IPS DF 19.7 (cell line): ENCODE measurements at regions not wholly inside any gene's neighbourhood (a gene's known extent, or its start where the extent isn't known, plus 50 kb on each side); places are given as distances from the start of the nearest gene placed in this dataset.
"Not testable (repeated sequence)": the region's sequence is repeated elsewhere in the genome, so short reads cannot be mapped to it uniquely, and the experiment has no call there.

ENCODE experiments used
- DNase-seq: peaks from one replicate; pipeline ENCODE4 v3.0.0-alpha.2; 2013; ENCODE audit warnings: low read depth, low spot score

DNA sequence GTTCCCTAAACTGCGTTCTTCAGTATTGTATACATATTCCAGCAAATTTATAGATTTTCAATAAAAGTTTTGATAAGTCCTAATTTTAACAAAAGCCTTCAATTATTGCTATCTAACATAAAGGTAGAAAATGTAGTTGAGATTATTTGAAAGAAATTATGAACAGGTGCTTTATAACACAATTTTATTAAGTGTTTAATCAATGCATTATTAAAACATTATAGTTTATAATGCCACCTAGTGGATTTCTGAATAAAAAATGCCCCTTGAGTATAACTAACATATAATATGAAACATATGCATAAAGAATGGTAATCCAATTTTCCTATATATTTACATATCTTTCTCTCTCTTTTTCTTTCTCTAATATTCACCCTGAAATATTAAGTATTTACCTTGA lies 515.3 kb downstream of the SLC6A15 start:
- DNase-seq = no peak

DNA sequence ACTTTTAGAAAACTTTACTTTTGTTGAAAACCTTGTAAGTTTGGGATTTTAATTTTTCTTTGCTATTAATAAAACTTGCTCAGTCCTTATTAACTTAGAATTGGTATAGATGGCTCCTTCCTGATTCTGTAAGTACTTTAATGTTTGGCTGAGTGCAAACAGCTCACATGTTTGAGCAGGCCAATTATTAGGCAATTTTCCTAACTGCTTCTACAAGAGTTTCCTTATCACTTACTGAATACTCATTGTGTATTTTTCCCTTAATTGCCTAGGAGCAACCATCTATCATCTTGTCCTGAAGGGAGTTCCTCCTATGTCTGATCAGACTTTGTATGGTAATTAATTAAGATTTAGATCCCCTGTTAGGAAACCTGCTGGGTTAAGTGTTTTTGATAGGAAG lies 521.4 kb downstream of the SLC6A15 start:
- DNase-seq = not testable (repeated sequence)

DNA sequence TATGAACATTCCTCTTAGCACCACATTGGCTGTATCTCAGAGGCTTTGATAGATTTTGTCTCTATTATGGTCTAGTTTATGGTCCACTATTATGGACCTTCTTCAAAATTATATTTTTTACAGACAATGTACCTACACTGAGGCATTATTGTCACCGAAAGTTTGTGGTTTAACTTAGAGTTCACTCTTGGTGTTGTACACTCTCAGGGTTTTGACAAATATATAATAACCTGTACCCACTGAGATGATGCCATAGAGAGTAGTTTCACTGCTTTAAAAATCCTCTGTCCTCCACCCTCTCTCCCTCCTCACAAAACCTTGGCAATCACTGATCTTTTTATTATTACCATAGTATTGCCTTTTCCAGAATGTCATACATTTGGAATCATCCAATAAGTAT lies 528.2 kb downstream of the SLC6A15 start:
- no peak for DNase-seq

DNA sequence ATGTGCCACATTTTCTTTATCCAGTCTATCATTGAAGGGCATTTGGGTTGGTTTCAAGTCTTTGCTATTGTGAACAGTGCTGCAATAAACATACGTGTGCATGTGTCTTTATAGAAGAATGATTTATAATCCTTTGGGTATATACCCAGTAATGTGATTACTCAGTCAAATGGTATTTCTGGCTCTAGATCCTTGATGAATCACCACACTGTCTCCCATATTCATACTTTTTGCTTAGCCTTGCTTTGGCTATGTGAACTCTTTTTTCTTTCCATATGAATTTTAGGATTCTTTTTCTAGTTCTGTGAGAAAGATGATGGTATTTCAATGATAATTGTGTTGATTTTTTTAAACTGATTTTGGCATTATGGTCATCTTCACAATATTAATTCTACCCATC lies 530.1 kb downstream of the SLC6A15 start:
- not testable (repeated sequence) for DNase-seq

DNA sequence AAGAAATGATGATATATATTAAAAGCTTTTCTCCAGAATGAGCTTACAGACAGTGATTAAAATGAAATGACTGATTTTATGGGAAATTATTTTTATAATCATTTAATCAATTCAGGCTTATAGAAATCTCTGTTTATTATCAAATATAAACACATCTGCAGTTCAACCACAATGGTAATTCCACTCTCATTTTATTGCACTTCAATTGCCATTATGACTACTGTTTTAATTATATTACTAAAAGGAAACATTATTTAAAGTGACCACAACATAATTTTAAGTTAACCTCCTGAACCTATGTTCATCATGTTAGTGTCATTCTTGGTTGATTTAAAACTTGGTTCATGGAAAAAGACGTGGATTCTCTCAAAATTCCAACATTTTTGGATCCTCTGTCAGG lies 536.3 kb downstream of the SLC6A15 start:
- no peak for DNase-seq

DNA sequence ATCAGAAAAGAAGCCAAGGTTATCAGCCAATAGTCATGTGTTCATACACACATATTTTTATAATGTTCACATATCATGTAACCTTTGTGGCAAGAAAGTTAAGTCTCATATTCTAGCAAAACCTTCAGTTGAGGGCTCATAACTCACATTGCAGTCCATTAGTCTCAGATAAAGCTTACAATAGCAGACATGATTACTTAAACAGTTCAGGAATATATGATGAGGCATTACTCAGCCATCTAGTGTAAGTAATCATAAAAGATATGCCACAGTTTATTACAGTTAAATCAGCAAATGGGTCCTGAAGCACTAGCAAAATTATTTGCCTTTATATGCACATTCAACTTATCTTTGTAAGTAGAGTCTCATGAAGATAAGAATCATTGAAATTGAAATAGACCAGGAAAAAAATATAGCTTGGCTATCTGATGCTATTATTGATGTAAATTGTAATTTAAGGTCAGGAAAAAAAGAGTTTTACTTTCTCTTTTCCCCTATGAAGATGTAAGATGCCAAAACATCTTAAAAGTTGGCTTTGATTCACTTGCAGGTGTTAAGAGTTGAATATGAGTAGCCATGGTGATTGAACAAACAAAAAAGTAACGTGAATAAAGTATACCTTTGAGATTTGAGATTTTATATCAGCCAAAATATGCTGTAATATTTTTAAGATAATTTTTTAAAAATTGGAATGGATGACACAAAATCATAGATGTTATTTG lies 537.0 kb downstream of the SLC6A15 start:
- no peak for DNase-seq

DNA sequence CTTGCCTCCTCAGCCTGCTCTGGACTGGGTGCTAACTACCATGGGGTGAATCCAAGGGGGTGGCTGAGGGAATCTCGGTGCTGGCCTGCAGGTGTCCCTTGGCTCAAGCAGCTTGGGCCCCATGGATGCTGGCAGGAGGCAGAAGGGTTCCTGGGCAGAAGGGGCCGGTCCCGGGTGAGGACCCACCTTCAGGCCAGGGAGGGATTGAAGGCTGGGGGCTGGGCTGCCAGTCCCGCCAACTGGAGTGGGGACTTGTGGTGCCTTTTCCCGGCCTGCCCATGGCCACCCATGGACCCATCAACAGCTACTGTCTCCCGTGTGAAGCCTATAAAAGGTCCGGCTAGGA lies 550.1 kb downstream of the SLC6A15 start:
- DNase-seq = no peak

DNA sequence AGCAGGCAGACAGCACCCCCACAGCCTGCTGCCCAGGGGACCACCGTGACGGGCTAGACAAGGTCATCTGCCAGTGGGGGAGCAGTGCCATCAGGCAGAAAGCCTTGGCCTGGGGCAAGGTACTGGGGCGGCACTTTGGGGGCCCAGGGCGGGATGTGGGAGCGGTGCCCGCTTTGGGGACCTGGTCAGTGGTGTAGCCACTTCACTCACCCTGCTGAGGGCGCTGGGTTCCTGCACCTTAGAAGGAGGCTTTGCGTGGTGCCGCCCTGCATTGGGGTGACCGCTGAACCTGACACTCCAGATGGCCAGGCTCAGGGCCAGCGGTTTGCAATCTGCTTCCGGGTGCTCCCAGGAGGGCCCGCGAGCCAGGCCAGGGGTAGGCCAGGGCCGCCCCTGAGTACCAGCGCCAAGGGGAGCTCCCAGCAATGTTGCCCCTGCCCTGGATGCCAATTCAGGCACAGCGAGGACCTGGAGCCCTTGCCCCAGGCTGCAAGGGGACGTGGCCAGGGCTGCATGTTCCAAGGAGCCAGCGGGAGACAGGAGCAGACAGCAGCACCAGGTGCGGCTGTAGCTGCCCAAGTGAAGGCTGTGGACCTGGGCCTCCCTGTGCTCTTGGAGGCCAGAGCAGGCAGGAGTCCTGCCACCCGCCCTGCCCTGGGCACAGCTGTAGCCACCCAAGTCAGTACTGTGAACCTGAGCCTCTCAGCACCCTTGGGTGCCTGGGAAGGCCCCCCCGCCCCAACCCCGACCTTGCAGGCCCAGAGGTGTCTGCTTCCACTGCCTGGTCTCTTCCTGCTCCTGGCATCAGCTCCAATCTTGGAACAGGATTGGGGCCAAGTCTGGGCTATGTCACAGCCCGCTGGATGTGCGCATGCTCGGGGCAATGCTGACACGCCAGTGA lies 550.7 kb downstream of the SLC6A15 start:
- no peak for DNase-seq

DNA sequence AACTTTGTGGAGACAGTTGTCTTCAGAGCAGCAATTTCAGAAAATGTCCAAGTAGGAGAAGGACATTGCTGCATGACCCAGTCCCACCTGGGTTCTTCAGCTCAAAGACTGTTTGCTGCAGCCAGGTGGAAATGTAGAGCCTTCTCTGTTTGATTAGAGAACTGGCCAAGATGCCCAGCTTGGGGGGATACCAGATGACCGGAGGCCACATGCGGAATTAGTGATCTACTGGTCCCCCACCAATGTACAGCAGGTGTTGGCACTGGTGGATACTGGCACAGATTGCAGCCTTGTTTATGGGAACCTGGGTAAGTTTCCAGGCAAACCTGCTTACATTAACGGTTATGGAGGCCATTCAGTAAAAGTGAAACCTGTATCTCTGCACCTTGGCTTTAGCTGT lies 555.3 kb downstream of the SLC6A15 start:
- DNase-seq = no peak

DNA sequence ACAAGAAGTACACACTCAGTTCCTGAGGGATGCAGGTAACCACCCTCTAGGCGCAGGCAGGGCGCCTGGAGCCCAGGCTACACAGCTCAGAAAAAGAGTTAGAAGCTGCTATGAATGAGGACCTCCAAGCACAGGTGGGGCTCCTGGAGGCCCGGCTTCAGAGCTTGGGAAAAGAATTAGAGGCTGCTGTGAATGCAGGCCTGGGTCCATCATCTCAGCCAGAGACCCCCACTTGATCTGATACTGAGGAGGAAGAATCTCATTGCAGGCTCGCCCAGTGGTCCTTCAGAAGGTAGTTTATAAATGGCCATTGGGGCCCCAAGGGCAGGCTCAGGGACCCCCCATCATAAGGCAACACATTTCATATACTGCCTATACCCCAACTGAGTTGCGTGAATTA lies 556.4 kb downstream of the SLC6A15 start:
- no peak for DNase-seq

DNA sequence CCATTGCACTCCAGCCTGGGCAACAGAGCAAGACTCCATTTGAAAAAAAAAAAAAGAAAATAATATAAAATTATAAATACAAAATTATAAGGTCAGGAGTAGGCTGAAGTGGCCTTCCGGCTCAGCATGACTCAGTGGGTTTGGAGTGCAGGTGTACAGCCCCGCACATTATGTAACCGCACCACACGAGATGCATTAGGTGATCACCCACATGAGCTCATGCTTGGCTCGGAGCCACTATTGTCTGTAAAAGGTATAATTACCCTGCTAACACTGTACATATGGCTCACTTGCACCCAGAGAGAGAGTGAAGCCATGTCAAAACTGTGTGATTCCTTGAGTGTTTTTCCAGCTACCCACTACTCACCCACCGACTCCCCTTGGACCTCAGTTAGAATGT lies 557.0 kb downstream of the SLC6A15 start:
- DNase-seq = no peak

DNA sequence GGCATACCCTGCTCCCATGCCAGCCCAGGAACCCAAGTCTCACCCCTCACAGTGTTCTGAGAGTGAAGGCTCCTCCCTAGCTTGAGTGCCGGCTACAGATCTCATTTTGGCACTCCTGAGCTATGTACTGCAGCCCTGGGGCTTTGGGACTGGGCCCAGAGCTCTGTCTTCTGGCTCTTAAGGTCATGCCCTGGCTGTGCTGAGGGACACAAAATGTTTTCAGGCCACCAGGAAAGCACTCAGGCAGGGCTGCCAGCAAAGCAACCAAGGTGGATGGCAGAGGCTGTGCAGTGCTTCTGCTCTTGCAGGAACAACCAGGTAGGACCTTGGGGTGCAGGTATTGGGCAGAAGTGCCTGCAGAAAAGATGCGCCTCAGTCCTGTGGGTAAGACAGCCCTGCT lies 564.0 kb downstream of the SLC6A15 start:
- no peak for DNase-seq

DNA sequence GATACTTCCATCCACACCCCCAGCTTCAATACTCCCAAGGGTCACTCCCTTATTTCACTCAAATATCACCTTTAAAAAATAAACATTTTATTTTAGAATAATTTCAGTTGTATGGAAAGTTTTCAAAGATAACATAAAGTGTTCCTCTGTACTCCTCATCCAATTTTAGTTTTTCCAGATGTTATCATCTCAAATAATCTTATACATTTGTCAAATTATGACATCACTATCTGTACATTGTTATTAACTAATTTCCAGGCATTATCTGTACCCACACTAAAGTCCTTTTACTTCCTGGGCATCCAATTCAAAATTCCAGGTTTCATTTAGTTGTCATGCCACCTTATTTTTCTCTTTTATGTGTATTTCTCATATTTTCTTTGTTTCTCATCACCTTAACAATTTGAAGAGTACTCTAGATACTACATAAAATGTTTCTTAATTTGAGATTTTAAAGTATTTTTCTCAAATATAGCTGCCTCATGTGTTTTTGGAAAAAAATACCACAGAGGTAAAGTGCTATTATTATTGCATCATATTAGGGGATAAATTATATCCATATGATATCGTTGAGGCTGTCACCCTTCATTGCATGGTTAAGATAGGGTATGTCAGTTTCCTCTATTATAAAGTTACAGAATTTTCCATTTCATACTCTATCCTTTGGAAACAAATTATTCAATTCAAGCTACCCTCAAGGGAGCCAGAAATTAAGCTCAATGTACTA lies 571.0 kb downstream of the SLC6A15 start:
- no peak for DNase-seq

DNA sequence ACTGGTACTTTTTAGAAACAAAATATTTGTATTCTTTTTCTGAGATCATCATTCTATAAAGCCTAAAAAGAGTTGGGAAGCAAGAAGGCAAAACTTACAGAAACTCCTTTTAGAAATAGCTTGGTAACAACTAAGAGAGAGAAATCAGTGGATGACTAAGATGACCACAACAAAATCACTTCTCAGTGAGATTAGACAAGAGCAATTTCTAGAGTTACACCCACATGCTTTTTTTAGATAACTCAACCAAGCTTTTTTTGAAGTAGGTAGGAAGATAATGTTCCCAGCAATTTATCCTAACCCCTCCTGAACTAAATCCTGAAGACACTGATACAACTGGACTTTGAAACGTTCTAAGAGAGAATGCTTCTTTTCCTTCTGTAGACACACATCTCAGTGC lies 576.4 kb downstream of the SLC6A15 start:
- DNase-seq = no peak

DNA sequence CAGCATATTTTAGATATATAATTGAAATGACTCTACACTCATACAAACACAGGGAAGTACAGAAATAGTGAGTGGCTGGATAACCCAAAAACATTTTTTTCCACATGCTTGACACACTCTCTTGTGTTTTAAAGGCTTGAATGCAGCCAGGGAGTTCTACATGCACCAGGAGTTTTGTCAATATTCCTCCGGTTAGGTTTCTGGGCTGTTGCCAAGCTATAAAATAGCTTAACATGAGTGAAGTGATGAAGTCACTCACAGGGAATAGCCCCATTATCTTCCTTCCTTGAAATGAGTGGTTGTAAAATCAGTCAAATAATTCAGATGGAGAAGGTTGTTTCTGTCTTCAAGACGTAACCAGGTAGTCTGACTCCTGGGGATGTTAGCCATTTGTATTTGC lies 582.7 kb downstream of the SLC6A15 start:
- no peak for DNase-seq

DNA sequence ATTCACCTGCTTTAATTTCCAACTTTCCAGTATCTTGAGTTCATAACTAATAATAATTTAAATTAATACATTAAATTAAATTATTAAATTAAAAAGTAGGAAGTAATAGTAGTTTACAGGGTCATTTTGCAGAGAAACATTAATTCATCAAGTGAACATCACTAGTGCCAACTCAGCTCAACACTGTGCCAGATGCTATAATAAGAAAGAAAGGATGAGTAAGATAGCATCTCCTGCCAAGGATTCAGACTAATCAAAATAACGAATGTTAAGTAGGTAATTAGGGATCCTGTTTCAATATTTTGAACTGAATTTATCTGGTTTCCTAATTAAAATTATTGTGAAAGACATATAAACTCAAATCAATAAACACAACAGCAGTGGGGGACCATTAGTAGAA lies 596.7 kb downstream of the SLC6A15 start:
- no peak for DNase-seq

DNA sequence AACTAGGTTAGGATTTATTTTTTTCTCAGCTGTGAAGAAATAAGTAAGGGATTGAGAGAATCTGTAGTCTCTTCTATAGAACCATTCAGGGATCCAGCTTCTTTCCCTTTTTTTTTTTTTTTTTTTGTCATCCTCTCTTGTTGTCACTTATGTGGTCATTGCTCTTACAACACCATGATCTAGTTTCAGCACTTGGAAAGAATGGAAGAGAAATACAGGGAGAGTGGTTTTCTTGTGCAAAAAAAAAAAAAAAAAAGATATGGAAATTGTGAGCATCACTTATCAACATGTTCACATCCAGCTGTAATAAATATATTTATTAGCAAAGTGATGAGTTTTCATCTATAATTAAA lies 599.3 kb downstream of the SLC6A15 start:
- no peak for DNase-seq

DNA sequence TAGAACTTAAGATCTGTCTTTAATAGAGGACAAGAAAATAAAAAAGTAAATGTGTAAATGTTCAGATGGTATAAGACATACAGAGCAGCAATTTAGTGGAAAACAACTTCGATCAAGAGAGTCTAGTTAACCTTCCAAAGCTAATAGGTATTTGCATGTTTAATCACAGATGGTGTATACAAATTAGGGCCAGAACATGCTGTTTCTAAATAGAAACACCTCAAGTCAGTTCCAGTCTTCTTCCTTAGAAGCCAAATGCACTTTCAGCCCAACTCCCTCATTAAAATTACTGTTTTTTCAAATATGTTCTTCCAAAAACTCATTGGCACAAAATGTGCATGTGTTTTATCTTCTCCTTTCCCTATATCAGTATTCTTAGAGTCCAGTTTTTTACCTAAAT lies 604.4 kb downstream of the SLC6A15 start:
- no peak for DNase-seq

DNA sequence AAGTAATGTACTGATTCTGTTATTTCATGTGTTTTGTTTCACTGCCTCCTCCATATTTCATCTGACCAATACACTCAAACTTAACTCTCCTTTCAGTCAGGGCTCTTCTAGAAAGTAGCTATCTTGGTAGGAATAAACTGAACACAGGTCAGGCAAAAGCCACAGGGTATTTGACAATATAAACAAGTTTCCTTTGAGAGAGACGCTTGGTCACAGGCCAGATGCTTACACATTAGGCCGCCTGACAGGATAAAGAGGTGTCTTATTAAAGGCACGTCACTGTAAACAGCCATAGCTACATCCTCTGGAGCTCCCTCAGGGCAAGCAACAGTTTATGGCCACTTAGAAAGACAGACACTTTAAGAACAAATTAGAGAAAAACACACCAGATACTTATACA lies 607.5 kb downstream of the SLC6A15 start:
- no peak for DNase-seq

DNA sequence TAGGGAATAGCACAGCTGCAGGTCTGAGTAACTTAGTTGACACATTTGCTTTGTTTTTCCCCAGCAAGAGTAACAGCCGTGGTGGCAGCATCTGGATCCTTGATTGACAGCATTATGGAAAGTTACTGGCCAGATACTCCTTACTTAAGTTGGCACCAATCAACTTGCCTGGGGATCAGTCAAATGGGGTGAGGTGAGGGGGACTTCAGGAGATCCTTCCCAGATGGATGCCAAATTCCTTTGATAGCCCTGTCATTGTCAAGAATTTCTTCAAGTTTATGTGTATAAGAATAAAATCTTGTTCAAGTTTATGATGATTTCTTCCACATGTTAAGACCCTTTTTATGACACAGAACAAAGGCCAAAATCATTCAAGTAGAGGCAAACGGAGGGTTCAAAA lies 618.4 kb downstream of the SLC6A15 start:
- no peak for DNase-seq

DNA sequence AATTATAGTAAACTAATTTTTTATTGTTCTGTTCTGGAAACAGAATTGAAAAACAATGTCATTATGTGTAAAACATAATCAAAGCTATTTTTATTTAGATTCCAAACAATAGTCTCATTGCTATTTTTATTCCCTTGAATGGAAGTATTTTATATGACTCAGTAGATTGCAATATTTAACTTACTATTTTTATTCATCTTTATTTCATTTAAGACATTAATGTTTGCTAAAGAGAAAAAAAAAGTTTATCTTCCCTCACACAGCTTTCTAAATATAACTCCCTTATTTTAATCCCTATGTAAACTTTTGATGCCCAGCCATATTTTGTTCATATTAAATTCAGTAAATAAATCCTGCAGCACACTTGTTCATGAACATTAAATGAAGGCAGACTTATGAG lies 622.4 kb downstream of the SLC6A15 start:
- no peak for DNase-seq

DNA sequence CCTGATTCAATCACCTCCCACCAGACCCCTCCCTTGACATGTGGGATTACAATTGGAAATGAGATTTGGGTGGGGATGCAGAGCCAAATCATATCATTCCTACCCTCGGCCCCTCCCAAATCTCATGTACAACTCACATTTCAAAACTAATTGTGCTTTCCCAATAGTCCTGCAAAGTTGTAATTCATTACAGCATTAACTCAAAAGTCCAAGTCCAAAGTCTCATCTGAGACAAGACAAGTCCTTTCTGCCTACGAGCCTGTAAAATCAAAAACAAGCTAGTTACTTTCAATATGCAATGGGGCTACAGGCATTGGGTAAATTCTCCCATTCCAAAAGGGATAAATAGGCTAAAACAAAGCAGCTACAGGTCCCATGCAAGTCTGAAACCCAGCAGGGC lies 634.6 kb downstream of the SLC6A15 start:
- no peak for DNase-seq

DNA sequence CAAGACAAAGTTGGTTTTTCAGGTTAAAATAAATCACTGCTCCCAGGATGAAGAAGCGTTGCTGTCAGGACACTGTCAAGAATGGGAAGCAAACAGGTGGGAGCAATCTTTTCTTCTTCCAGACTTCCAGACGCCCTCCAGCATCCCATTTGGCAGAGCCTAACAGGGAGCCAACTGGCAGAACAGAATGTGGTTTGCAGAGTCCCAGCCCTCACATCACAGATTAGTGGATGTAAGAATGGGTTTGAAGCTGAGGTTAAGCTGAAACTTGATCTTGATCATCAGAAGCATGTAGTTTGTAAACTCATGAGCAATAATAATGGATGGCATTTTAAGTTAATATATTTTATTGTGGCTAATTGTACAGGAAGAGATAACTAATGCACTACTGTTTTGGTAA lies 636.4 kb downstream of the SLC6A15 start:
- no peak for DNase-seq
